ENCODE measurements at regions not wholly inside any gene's neighbourhood (a gene's known extent, or its start where the extent isn't known, plus 50 kb on each side); places are given as distances from the start of the nearest gene placed in this dataset.

DNA sequence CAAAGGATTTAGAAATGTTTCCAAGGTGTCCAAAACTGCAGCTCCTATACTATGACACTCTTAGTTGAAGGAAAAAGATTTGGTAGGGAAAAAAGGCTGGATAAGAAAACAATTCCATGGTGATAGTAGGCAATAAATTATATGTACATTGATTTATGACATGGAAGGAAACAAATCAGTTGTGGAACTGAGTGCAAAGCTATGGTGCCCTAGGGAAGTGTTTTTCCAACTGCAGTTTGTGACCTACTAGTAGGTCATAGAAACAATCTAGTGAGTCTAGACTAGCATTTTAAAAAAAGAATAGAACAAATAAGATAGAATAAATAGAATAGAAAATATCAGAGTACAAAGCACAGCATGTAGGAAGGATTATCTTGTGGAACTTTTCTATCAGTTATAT lies 58.4 kb upstream of the TSPAN5 start:
- Histone ChIP-seq H3K36me3 (replicated peaks in 1 of 2; ENCODE audit: control insufficient read depth in 1 of 2, insufficient read depth in 2 of 2, low read length in 1 of 2) (no peaks in the 10 kb centered on the region), H4K20me1 (ENCODE audit: insufficient read depth) (no peaks in the 10 kb centered on the region), H3K79me2 (ENCODE audit: insufficient read depth) (no peaks in the 10 kb centered on the region), H3F3A (replicated peaks; ENCODE audit: insufficient read depth) (peaks cover 20% of the 10 kb centered on the region), H2AFZ (ENCODE audit: low read depth) (no peak overlapping the region), H3K4me3 (ENCODE audit: low read depth in 2 of 2, low read length in 1 of 2) (no peak overlapping the region), H3K27me3 (ENCODE audit: insufficient read depth) (no peaks in the 10 kb centered on the region), H3K27ac (ENCODE audit: low read depth in 2 of 2, low read length in 1 of 2) (no peak overlapping the region), H3K4me1 (ENCODE audit: control insufficient read depth in 1 of 2, insufficient read depth in 2 of 2, low read depth in 1 of 2, low read length in 1 of 2) (peaks cover 4 to 11% of the 10 kb centered on the region in 2 experiments; a peak in 3 of 4 replicates), H3K9ac (no peak overlapping the region), H3K9me3 (no peaks in the 10 kb centered on the region), H3K4me2 (no peak overlapping the region), H3K9me2 (no peaks in the 10 kb centered on the region)
- ChIA-PET POLR2A (no interaction called here), CTCF (interaction anchor here (1.1 kb wide), 1 partner anchor 10 kb away, joined by 3 read pairs; no protein-coding TSS in a partner anchor)
- no peak for DNase-seq
- TF ChIP-seq, protein P1, sequence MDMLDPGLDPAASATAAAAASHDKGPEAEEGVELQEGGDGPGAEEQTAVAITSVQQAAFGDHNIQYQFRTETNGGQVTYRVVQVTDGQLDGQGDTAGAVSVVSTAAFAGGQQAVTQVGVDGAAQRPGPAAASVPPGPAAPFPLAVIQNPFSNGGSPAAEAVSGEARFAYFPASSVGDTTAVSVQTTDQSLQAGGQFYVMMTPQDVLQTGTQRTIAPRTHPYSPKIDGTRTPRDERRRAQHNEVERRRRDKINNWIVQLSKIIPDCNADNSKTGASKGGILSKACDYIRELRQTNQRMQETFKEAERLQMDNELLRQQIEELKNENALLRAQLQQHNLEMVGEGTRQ (IDR thresholded peaks at IDR 0.05; ENCODE audit: borderline replicate concordance, low read depth, low read length), result no peak
- TF ChIP-seq, protein P2, sequence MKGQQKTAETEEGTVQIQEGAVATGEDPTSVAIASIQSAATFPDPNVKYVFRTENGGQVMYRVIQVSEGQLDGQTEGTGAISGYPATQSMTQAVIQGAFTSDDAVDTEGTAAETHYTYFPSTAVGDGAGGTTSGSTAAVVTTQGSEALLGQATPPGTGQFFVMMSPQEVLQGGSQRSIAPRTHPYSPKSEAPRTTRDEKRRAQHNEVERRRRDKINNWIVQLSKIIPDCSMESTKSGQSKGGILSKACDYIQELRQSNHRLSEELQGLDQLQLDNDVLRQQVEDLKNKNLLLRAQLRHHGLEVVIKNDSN (IDR thresholded peaks at IDR 0.05; ENCODE audit: borderline replicate concordance, low read depth), result no peak
- TF ChIP-seq RFX5 (IDR thresholded peaks at IDR 0.05; ENCODE audit: low read length) (no peak), NFIC (IDR thresholded peaks at IDR 0.05; ENCODE audit: borderline replicate concordance) (no peak), ELF1 (IDR thresholded peaks at IDR 0.05) (no peak)

DNA sequence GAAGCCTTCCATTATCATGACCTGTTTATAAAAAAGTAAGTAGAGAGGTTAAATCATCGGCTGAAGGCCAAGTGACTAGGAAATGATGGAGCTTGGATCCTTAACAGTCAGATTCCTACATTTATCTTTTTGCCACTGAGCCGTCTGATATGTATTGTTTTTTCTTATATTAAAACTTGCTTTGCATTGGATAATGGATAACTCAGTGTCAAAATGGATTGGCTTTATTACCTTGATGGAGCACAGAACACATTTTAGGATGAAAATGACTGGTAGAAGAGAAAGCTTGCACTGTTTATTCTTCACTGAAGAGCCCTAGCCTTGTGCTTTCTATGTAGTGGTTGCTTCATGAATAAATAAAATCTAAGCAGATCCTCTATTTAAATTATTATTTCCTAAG lies 54.2 kb upstream of the TSPAN5 start:
- no peaks in the 10 kb centered on the region for H3K36me3 ChIP-seq (replicated peaks in 1 of 2; ENCODE audit: control insufficient read depth in 1 of 2, insufficient read depth in 2 of 2, low read length in 1 of 2)
- H3K9me2 ChIP-seq, result no peaks in the 10 kb centered on the region
- peaks cover 4% of the 10 kb centered on the region for H3F3A ChIP-seq (replicated peaks; ENCODE audit: insufficient read depth)
- no peak overlapping the region; the same call in 1 of the 2 replicates for H2AFZ ChIP-seq (ENCODE audit: low read depth)
- peak overlapping the region; percentile 10; the same call in 1 of the 2 replicates for H3K4me2 ChIP-seq
- peak overlapping the region in 1 of 2 experiments; percentile 47; a peak in 2 of 4 replicates for H3K27ac ChIP-seq (ENCODE audit: low read depth in 2 of 2, low read length in 1 of 2)
- WGBS (ENCODE audit: low lambda C conversion rate), result 15% methylated on average over 2 of the region's 2 CpGs
- no peaks in the 10 kb centered on the region; a peak in 2 of 4 replicates for H3K4me1 ChIP-seq (ENCODE audit: control insufficient read depth in 1 of 2, insufficient read depth in 2 of 2, low read depth in 1 of 2, low read length in 1 of 2)
- H4K20me1 ChIP-seq (ENCODE audit: insufficient read depth), result no peaks in the 10 kb centered on the region
- no peaks in the 10 kb centered on the region for H3K27me3 ChIP-seq (ENCODE audit: insufficient read depth)
- H3K9me3 ChIP-seq, result peaks cover 6% of the 10 kb centered on the region; the same call in 1 of the 2 replicates
- H3K4me3 ChIP-seq (ENCODE audit: low read depth in 2 of 2, low read length in 1 of 2), result no peak overlapping the region
- ChIA-PET POLR2A (no interaction called here), CTCF (interaction anchor here (0.9 to 1.5 kb wide), 4 partner anchors 9 to 54 kb away, joined by 3 to 6 read pairs (median 4); partner anchors contain the start of gene TSPAN5)
- no peak overlapping the region for H3K9ac ChIP-seq
- no peaks in the 10 kb centered on the region for H3K79me2 ChIP-seq (ENCODE audit: insufficient read depth)
- no peak for DNase-seq
- TF ChIP-seq EP300 (IDR thresholded peaks at IDR 0.05; ENCODE audit: borderline replicate concordance in 1 of 2, low read depth in 1 of 2, low read length in 1 of 2) (peak; percentile 70 to 73), RFX5 (IDR thresholded peaks at IDR 0.05; ENCODE audit: low read length) (no peak), GABPA (IDR thresholded peaks at IDR 0.05; ENCODE audit: low read depth) (no peak), YY1 (IDR thresholded peaks at IDR 0.05; ENCODE audit: low read depth) (no peak), SIN3A (IDR thresholded peaks at IDR 0.05; ENCODE audit: borderline replicate concordance, low read depth, low read length) (no peak), RAD21 (IDR thresholded peaks at IDR 0.05; ENCODE audit: low read length) (no peak), NFIC (IDR thresholded peaks at IDR 0.05; ENCODE audit: borderline replicate concordance) (peak; percentile 62; the same call in 1 of the 2 replicates), MEF2A (IDR thresholded peaks at IDR 0.05; ENCODE audit: borderline replicate concordance, low read depth) (peak; percentile 16; the same call in 1 of the 2 replicates), EZH2phosphoT487 (IDR thresholded peaks at IDR 0.05; ENCODE audit: borderline replicate concordance, low read depth) (no peak), CHD2 (IDR thresholded peaks at IDR 0.05; ENCODE audit: low read length, partially characterized antibody) (peak; percentile 23), ELF1 (IDR thresholded peaks at IDR 0.05) (no peak), RCOR1 (IDR thresholded peaks at IDR 0.05; ENCODE audit: low read length) (peak; percentile 44; the same call in 1 of the 2 replicates), FOSL2 (IDR thresholded peaks at IDR 0.05; ENCODE audit: borderline replicate concordance, low read depth) (peak; percentile 14; the same call in 1 of the 2 replicates), JUND (IDR thresholded peaks at IDR 0.05) (peak; percentile 49), FOXM1 (IDR thresholded peaks at IDR 0.05; ENCODE audit: low read depth) (0 out of 2 replicates have a peak, but pooled peaks have one; percentile 50)
- TF ChIP-seq, protein P3, sequence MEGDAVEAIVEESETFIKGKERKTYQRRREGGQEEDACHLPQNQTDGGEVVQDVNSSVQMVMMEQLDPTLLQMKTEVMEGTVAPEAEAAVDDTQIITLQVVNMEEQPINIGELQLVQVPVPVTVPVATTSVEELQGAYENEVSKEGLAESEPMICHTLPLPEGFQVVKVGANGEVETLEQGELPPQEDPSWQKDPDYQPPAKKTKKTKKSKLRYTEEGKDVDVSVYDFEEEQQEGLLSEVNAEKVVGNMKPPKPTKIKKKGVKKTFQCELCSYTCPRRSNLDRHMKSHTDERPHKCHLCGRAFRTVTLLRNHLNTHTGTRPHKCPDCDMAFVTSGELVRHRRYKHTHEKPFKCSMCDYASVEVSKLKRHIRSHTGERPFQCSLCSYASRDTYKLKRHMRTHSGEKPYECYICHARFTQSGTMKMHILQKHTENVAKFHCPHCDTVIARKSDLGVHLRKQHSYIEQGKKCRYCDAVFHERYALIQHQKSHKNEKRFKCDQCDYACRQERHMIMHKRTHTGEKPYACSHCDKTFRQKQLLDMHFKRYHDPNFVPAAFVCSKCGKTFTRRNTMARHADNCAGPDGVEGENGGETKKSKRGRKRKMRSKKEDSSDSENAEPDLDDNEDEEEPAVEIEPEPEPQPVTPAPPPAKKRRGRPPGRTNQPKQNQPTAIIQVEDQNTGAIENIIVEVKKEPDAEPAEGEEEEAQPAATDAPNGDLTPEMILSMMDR (IDR thresholded peaks at IDR 0.05), result no peak
- TF ChIP-seq, protein P2 (IDR thresholded peaks at IDR 0.05; ENCODE audit: borderline replicate concordance, low read depth), result no peak
- TF ChIP-seq, protein P1 (IDR thresholded peaks at IDR 0.05; ENCODE audit: borderline replicate concordance, low read depth, low read length), result no peak
- TF ChIP-seq, protein P4, sequence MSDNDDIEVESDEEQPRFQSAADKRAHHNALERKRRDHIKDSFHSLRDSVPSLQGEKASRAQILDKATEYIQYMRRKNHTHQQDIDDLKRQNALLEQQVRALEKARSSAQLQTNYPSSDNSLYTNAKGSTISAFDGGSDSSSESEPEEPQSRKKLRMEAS (IDR thresholded peaks at IDR 0.05; ENCODE audit: low read depth), result no peak
- TF ChIP-seq, protein P5, sequence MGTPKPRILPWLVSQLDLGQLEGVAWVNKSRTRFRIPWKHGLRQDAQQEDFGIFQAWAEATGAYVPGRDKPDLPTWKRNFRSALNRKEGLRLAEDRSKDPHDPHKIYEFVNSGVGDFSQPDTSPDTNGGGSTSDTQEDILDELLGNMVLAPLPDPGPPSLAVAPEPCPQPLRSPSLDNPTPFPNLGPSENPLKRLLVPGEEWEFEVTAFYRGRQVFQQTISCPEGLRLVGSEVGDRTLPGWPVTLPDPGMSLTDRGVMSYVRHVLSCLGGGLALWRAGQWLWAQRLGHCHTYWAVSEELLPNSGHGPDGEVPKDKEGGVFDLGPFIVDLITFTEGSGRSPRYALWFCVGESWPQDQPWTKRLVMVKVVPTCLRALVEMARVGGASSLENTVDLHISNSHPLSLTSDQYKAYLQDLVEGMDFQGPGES (IDR thresholded peaks at IDR 0.05; ENCODE audit: low read depth, low read length), result no peak

Measured in SK-N-SH (cell line).